ENCODE measurements at regions not wholly inside any gene's neighbourhood (a gene's known extent, or its start where the extent isn't known, plus 50 kb on each side); places are given as distances from the start of the nearest gene placed in this dataset.

DNA sequence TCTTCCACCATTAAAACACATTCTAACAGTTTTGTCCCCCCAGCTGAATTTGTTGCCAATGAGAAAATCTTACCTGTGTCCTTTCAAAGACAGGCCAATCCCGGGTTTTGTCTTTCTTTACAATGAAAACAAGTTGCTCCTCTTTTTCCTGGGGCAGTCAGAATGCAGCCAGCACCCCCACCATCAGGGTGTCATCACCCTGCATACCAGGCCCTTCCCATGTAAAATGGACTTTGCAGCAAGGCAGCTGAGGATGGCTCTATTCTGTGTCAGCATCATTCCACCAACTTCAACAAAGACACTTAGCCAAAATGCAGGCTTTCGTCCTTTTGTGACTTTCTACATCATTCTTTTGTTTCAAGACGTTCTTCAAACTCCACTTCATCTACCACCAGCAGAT, 490.9 kb downstream of the OCA2 start:
- no peak for DNase-seq

DNA sequence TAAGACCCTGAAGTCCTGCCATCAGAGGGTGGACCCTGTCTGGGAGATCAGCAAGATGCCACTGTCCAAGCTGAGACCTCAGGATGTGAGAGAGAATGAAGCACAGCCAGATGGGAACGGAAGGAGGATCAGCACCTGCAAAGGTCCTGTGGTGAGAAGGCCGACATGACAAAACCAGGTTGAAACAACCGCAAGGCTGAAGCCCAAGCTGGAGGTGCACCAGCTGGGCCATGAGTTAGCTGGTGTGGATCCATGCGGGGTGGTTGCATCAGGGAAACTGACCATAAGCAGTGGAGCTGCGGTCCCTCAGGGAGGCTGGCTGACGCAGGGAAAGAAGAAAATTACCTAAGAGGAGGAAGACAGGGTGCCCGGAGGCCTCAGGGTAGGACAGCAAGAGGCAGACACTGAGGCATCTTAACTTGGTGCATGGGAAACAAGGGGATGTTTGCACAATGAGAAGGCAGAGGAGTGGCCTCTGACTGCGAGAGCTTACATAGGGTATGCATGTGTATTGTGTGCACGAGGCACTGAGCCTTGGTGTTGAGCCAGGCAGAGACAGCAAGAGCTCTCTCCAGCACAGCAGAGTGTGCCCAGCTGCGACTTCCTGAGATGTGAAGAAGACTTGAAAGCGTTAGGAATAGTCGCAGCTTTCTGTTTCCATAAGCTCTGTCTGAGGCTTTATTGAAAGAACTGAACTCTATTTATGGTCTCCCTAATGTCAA, 497.7 kb downstream of the OCA2 start:
- no peak for DNase-seq

DNA sequence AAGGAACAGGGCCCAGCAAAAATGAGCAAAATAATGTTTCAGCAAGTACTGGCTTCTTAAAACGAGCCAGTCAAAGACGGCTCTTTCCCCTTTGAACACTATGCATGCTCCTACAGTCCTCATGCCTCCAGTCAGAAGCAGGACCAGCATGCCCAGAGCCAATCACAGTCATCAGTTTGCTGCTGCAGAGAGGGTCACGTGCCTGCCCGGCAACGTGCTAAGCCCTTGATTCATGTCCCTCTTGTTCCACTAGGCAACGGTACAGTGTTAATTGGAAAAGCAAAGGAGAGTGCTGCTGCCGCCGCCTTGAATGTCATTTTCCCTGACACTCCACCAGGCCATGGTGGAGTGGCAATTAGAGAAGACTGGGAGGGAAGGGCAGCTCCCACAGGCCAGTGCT, 500.1 kb downstream of the OCA2 start:
- no peak for DNase-seq

DNA sequence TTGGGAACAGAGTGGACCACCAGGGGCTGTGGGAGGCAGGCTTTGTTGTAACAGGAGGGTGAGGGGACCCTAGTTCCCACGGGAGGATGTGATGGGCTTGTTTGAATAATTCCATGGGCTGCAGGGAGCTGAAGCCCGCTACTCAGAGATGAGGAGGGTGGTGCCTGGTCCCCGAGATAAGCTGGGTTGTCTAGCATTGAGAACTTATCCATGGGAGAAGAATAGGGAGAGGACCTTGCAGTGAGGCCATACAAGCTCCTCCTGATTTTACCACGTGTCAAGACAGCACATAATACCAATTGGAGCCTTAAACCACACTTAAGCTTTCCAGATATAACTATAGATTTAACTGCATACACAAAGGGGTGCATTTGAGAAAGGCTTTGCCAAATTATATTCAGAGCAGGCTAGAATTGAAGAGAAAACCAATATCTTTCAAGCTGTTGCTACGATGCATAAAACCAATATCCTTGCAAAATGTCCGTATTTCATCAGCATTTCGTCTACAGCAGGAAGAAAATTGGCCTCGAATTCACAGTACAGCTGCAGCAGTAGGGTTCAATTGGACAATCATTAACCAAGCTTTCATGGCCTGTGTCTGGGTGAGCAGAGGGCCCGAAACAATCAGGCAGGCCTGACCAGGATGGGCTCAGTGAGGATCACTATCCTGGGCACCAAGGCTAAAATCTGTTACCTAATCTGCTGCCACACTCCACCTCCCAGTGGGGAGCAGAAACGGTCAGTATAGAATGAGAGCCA, 500.7 kb downstream of the OCA2 start:
- DNase-seq, result no peak

DNA sequence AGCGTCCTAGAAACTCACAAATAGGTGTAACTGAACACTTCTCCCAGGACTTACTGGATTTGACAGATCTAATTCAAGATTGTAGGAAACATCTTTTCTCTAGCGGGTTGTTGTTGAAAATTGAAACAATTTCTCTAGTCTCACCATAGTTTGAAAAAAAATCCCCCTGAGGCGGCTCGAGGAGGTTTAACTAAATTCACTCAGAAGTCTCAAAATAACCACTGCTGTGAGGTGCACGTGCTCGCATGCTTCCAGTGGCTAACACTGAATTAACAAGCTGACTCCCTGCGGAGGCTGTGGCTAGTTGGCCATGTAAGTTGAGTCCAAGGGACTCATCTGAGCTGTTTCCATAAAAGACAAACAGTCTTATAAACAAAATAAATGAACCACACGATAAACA, 503.9 kb downstream of the OCA2 start:
- no peak for DNase-seq

DNA sequence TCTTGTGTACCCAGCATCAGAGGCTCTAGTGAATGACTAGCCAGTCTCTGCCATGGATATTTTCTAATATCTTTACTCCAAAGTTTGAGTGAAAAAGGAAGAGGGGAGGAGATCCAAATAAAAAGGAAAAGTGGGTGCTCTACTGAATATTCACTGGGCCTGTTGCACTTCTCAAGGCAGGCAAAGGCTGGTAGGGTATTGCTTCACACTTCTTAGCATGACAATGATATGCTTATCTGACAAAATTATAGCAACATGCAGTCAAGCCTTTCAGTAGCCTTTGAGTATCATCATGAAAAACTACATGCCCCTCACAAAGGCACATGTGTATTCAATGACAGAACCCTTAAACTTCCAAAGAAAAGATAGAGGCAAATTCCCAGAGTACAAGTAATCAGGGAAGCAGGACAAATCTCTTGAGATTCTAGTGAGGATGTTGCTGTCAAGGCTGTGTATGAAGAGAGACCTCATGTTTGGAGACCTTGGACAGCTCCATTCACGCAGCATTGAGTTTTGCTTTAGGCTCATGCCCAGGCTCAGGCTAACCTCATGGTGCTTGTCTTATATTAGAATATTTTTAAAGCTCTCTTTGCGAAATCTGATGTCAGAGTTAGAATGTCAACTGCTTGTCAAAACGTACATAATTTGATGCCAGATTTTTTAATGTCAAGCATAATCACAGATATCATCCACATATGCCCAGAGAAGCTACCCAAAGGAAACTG, 506.9 kb downstream of the OCA2 start:
- DNase-seq, result no peak
